ENCODE measurements at regions not wholly inside any gene's neighbourhood (a gene's known extent, or its start where the extent isn't known, plus 50 kb on each side); places are given as distances from the start of the nearest gene placed in this dataset.
A peak's percentile ranks its signal among the peaks of the same experiment; 100 is the strongest.

DNA sequence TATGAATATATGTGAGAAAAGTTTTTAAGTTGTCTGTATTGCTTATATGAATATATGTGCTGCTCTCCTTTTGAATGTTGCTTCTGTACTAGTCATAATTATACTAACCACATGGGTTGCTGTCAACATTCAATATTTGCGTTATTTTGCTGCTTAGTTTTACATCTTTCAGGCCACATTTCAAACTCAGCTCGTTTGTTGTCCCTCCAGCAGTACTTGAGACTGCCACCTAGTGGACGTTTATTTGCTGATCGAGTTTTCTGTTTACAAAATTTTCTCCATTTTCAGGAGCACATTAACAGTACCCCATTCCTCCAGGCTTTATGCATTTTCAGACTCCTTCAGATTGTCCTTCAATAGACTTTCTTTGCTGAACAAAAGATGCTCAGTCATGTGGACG is 75.8 kb downstream of the NUDT11 start:
- Histone ChIP-seq H3K27ac (ENCODE audit: insufficient read depth, low read length) (no peak overlapping the region), H4K20me1 (ENCODE audit: control insufficient read depth, extremely low read depth, insufficient read depth, low read length) (no peaks in the 10 kb centered on the region), H3K36me3 (ENCODE audit: control insufficient read depth, insufficient read depth, low read length) (no peaks in the 10 kb centered on the region), H3K4me2 (ENCODE audit: extremely low read depth, insufficient read depth, low read length) (no peak overlapping the region), H3K9ac (ENCODE audit: insufficient read depth, low read length) (no peak overlapping the region), H3K4me1 (ENCODE audit: control insufficient read depth, extremely low read depth, insufficient read depth, low read length) (no peaks in the 10 kb centered on the region), H3K4me3 (replicated peaks in 1 of 4; ENCODE audit: control extremely low read depth in 1 of 4, insufficient read depth in 1 of 4, low read depth in 3 of 4, low read length in 4 of 4) (no peak overlapping the region), H3K9me3 (ENCODE audit: control insufficient read depth, insufficient read depth, low read depth, low read length) (no peaks in the 10 kb centered on the region), H3K27me3 (ENCODE audit: control insufficient read depth, insufficient read depth, low read length) (no peaks in the 10 kb centered on the region), H2AFZ (ENCODE audit: low read length) (no peak overlapping the region), H3K79me2 (ENCODE audit: control insufficient read depth, insufficient read depth, low read length) (no peaks in the 10 kb centered on the region)
- no peak for TF ChIP-seq EZH2 (IDR thresholded peaks at IDR 0.05; ENCODE audit: low read length, missing control alignments)
- TF ChIP-seq, protein P1, sequence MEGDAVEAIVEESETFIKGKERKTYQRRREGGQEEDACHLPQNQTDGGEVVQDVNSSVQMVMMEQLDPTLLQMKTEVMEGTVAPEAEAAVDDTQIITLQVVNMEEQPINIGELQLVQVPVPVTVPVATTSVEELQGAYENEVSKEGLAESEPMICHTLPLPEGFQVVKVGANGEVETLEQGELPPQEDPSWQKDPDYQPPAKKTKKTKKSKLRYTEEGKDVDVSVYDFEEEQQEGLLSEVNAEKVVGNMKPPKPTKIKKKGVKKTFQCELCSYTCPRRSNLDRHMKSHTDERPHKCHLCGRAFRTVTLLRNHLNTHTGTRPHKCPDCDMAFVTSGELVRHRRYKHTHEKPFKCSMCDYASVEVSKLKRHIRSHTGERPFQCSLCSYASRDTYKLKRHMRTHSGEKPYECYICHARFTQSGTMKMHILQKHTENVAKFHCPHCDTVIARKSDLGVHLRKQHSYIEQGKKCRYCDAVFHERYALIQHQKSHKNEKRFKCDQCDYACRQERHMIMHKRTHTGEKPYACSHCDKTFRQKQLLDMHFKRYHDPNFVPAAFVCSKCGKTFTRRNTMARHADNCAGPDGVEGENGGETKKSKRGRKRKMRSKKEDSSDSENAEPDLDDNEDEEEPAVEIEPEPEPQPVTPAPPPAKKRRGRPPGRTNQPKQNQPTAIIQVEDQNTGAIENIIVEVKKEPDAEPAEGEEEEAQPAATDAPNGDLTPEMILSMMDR (conservative IDR thresholded peaks at IDR 0.05 in 1 of 2, IDR thresholded peaks at IDR 0.05 in 1 of 2; ENCODE audit: low read depth in 1 of 2, low read length in 2 of 2) = peak; percentile 57
- DNase-seq (ENCODE audit: low read depth in 2 of 2) = peak; percentile 26 to 58

DNA sequence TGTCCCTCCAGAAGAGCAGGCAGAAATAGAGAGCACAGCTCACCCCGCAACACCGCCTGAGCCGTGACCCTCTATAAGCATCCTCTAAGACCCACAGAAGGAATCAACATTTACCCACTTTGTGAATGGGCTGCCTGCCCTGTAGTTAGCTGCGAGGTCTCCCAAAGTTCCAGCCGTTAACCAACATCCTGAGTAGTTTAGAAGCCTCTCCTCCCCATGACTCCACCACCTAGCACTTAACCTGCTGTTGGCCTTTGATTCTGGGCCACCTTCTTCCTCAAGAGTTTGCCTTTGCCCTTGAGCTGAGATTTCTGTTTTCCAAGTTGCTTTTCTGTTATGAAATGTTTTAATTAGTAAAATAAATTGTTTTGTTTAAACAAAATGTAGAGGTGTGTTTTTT is 75.8 kb downstream of the NUDT10 start:
- H3K9me3 ChIP-seq (ENCODE audit: control insufficient read depth, insufficient read depth, low read depth, low read length) = no peaks in the 10 kb centered on the region
- no peak overlapping the region for H3K27ac ChIP-seq (ENCODE audit: insufficient read depth, low read length)
- no peaks in the 10 kb centered on the region for H3K36me3 ChIP-seq (ENCODE audit: control insufficient read depth, insufficient read depth, low read length)
- no peak for DNase-seq (ENCODE audit: low read depth in 2 of 2)
- no peak for TF ChIP-seq EZH2 (IDR thresholded peaks at IDR 0.05; ENCODE audit: low read length, missing control alignments)
- TF ChIP-seq, protein P1 (conservative IDR thresholded peaks at IDR 0.05 in 1 of 2, IDR thresholded peaks at IDR 0.05 in 1 of 2; ENCODE audit: low read depth in 1 of 2, low read length in 2 of 2) = no peak
- H3K4me2 ChIP-seq (ENCODE audit: extremely low read depth, insufficient read depth, low read length) = no peak overlapping the region
- H3K4me1 ChIP-seq (ENCODE audit: control insufficient read depth, extremely low read depth, insufficient read depth, low read length) = no peaks in the 10 kb centered on the region
- H3K79me2 ChIP-seq (ENCODE audit: control insufficient read depth, insufficient read depth, low read length) = no peaks in the 10 kb centered on the region
- H3K27me3 ChIP-seq (ENCODE audit: control insufficient read depth, insufficient read depth, low read length) = no peaks in the 10 kb centered on the region
- H4K20me1 ChIP-seq (ENCODE audit: control insufficient read depth, extremely low read depth, insufficient read depth, low read length) = no peaks in the 10 kb centered on the region
- H2AFZ ChIP-seq (ENCODE audit: low read length) = no peak overlapping the region
- no peak overlapping the region for H3K9ac ChIP-seq (ENCODE audit: insufficient read depth, low read length)
- H3K4me3 ChIP-seq (replicated peaks in 1 of 4; ENCODE audit: control extremely low read depth in 1 of 4, insufficient read depth in 1 of 4, low read depth in 3 of 4, low read length in 4 of 4) = no peak overlapping the region

GRCh38 chrX:51407520-51408409 is 75.1 kb downstream of the NUDT10 start:
- H3K9me3 ChIP-seq (ENCODE audit: control insufficient read depth, insufficient read depth, low read depth, low read length) = no peaks in the 10 kb centered on the region
- H4K20me1 ChIP-seq (ENCODE audit: control insufficient read depth, extremely low read depth, insufficient read depth, low read length) = no peaks in the 10 kb centered on the region
- H3K4me2 ChIP-seq (ENCODE audit: extremely low read depth, insufficient read depth, low read length) = no peak overlapping the region
- no peak overlapping the region for H3K27ac ChIP-seq (ENCODE audit: insufficient read depth, low read length)
- no peaks in the 10 kb centered on the region for H3K4me1 ChIP-seq (ENCODE audit: control insufficient read depth, extremely low read depth, insufficient read depth, low read length)
- H3K36me3 ChIP-seq (ENCODE audit: control insufficient read depth, insufficient read depth, low read length) = no peaks in the 10 kb centered on the region
- no peaks in the 10 kb centered on the region for H3K27me3 ChIP-seq (ENCODE audit: control insufficient read depth, insufficient read depth, low read length)
- H2AFZ ChIP-seq (ENCODE audit: low read length) = no peak overlapping the region
- H3K9ac ChIP-seq (ENCODE audit: insufficient read depth, low read length) = no peak overlapping the region
- H3K79me2 ChIP-seq (ENCODE audit: control insufficient read depth, insufficient read depth, low read length) = no peaks in the 10 kb centered on the region
- DNase-seq (ENCODE audit: low read depth in 2 of 2) = no peak
- H3K4me3 ChIP-seq (replicated peaks in 1 of 4; ENCODE audit: control extremely low read depth in 1 of 4, insufficient read depth in 1 of 4, low read depth in 3 of 4, low read length in 4 of 4) = no peak overlapping the region
- TF ChIP-seq, protein P1 (conservative IDR thresholded peaks at IDR 0.05 in 1 of 2, IDR thresholded peaks at IDR 0.05 in 1 of 2; ENCODE audit: low read depth in 1 of 2, low read length in 2 of 2) = no peak
- TF ChIP-seq EZH2 (IDR thresholded peaks at IDR 0.05; ENCODE audit: low read length, missing control alignments) = no peak

All from fibroblast of lung (primary cell).